ENCODE measurements at regions not wholly inside any gene's neighbourhood (a gene's known extent, or its start where the extent isn't known, plus 50 kb on each side); places are given as distances from the start of the nearest gene placed in this dataset.

DNA sequence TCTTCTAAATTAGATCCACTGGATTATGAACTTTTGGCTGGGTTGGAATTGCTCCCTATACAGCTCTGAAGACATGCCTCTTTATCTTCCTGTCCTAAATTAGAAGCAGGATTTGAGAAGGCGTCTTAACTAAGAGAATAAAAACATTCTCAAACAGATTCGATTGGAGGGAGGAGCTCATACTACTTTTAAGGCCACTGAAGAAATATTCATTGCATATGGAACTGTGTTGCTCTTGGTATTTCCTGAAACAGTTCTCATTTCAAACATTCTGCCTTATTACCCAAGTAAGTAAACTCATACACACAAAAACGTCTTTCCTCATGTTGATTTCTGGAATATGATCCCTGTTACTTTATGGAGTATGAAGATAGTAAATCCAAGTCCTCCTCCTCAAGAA is 519.7 kb upstream of the CDH4 start:
- no peaks in the 10 kb centered on the region for H3K27me3 ChIP-seq (replicated peaks; ENCODE audit: insufficient read depth, low read length)

DNA sequence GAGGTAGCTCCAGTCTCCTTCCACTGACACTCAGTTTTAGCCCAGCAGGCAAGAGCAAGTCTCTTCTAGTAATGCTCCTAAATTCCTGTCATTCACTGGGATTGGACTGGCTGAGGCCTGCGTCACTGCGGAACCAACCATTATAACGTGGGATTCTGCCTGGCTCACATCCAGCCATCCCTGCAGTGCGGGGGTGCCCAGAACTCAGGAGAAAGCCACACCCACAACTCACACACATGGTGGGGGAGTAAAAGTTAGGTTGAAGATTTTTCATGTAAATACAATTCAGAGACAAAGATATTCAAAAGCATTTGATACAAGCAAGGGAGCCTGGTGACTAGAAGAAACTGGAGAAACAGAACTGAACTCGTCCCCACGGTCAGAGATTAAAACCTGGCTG is 504.0 kb upstream of the CDH4 start:
- TF ChIP-seq, protein P1, sequence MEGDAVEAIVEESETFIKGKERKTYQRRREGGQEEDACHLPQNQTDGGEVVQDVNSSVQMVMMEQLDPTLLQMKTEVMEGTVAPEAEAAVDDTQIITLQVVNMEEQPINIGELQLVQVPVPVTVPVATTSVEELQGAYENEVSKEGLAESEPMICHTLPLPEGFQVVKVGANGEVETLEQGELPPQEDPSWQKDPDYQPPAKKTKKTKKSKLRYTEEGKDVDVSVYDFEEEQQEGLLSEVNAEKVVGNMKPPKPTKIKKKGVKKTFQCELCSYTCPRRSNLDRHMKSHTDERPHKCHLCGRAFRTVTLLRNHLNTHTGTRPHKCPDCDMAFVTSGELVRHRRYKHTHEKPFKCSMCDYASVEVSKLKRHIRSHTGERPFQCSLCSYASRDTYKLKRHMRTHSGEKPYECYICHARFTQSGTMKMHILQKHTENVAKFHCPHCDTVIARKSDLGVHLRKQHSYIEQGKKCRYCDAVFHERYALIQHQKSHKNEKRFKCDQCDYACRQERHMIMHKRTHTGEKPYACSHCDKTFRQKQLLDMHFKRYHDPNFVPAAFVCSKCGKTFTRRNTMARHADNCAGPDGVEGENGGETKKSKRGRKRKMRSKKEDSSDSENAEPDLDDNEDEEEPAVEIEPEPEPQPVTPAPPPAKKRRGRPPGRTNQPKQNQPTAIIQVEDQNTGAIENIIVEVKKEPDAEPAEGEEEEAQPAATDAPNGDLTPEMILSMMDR (IDR thresholded peaks at IDR 0.05; ENCODE audit: low read length), result no peak
- TF ChIP-seq EZH2phosphoT487 (IDR thresholded peaks at IDR 0.05; ENCODE audit: low read length) (no peak), EZH2 (optimal IDR thresholded peaks at IDR 0.05; ENCODE audit: low read depth, low read length) (no peak)
- H3K27ac ChIP-seq (ENCODE audit: low read length), result no peak overlapping the region
- no peaks in the 10 kb centered on the region for H3K9me3 ChIP-seq (replicated peaks; ENCODE audit: insufficient read depth, low read length)
- H3K9ac ChIP-seq (ENCODE audit: low read length), result no peak overlapping the region
- no peaks in the 10 kb centered on the region for H3K27me3 ChIP-seq (replicated peaks; ENCODE audit: insufficient read depth, low read length)
- no peak overlapping the region for H3K4me2 ChIP-seq (ENCODE audit: low read depth, low read length)
- no peak overlapping the region for H3K4me3 ChIP-seq (ENCODE audit: low read length)
- no peaks in the 10 kb centered on the region for H3F3A ChIP-seq (ENCODE audit: insufficient read depth, low read length)
- no peaks in the 10 kb centered on the region for H3K4me1 ChIP-seq (ENCODE audit: low read length)
- no peaks in the 10 kb centered on the region for H3K36me3 ChIP-seq (replicated peaks; ENCODE audit: insufficient read depth, low read length)
- DNase-seq, result no peak
- H3K9me2 ChIP-seq (replicated peaks; ENCODE audit: insufficient read depth, low read length), result no peaks in the 10 kb centered on the region
- no peak overlapping the region for H2AFZ ChIP-seq (ENCODE audit: low read length)
- no peaks in the 10 kb centered on the region for H4K20me1 ChIP-seq (ENCODE audit: insufficient read depth, low read length)
- H3K79me2 ChIP-seq (ENCODE audit: low read length), result no peaks in the 10 kb centered on the region

More for the DNA sequence above, 519.7 kb upstream of the CDH4 start:
- H3K9me2 ChIP-seq (replicated peaks; ENCODE audit: insufficient read depth, low read length), result no peaks in the 10 kb centered on the region
- H3K9me3 ChIP-seq (replicated peaks; ENCODE audit: insufficient read depth, low read length), result no peaks in the 10 kb centered on the region
- H3K4me1 ChIP-seq (ENCODE audit: low read length), result no peaks in the 10 kb centered on the region
- TF ChIP-seq, protein P1 (IDR thresholded peaks at IDR 0.05; ENCODE audit: low read length), result no peak
- TF ChIP-seq EZH2phosphoT487 (IDR thresholded peaks at IDR 0.05; ENCODE audit: low read length) (no peak), EZH2 (optimal IDR thresholded peaks at IDR 0.05; ENCODE audit: low read depth, low read length) (no peak)
- no peaks in the 10 kb centered on the region for H3K79me2 ChIP-seq (ENCODE audit: low read length)
- no peak overlapping the region for H3K27ac ChIP-seq (ENCODE audit: low read length)
- no peaks in the 10 kb centered on the region for H4K20me1 ChIP-seq (ENCODE audit: insufficient read depth, low read length)
- H3F3A ChIP-seq (ENCODE audit: insufficient read depth, low read length), result no peaks in the 10 kb centered on the region
- DNase-seq, result no peak
- no peak overlapping the region for H3K4me2 ChIP-seq (ENCODE audit: low read depth, low read length)
- H3K9ac ChIP-seq (ENCODE audit: low read length), result no peak overlapping the region
- H3K36me3 ChIP-seq (replicated peaks; ENCODE audit: insufficient read depth, low read length), result no peaks in the 10 kb centered on the region
- no peak overlapping the region for H2AFZ ChIP-seq (ENCODE audit: low read length)
- H3K4me3 ChIP-seq (ENCODE audit: low read length), result no peak overlapping the region

DNA sequence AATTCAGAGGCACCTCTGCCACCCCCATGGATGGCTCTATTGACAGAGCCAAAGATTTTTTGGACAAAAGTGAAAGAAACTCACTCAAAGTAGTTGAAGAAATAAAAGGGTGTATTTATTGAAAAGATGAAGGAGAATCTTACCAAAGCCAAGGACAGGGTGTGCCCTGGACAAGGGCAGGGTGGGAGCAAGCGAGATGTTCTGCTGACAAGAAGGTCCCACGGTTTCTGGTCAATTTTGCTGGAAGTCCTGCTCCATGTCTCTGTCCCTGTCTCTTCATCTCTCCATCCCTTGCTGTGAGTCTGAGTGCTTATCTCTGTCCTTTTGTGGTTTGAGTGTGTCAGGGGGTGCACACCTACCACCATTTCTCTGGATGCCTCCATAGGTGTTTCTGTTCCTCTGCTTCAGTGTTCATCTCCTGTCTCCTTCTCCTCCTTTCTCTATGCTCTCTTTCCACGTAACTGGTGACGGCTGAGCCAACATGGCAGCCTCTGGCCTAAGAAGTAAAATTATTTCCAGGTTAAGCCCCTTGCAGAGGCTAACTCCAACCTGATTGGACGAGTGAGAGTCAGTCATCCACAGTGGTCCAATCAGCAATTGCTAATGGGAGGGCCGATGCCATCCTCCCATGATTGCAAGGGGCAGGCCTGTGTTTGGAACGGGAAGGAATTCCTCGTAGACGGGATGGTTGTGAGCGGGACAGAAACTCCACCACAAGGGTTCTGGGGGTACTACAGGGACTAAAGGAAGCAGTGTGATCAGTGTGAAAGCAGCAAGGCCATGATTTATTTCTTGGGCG is 502.1 kb upstream of the CDH4 start:
- no peaks in the 10 kb centered on the region for H3K4me1 ChIP-seq (ENCODE audit: low read length)
- no peaks in the 10 kb centered on the region for H3K9me2 ChIP-seq (replicated peaks; ENCODE audit: insufficient read depth, low read length)
- H3K4me2 ChIP-seq (ENCODE audit: low read depth, low read length), result no peak overlapping the region
- H2AFZ ChIP-seq (ENCODE audit: low read length), result no peak overlapping the region
- H3K4me3 ChIP-seq (ENCODE audit: low read length), result no peak overlapping the region
- no peaks in the 10 kb centered on the region for H3K36me3 ChIP-seq (replicated peaks; ENCODE audit: insufficient read depth, low read length)
- no peak overlapping the region for H3K9ac ChIP-seq (ENCODE audit: low read length)
- H3K27ac ChIP-seq (ENCODE audit: low read length), result no peak overlapping the region
- H4K20me1 ChIP-seq (ENCODE audit: insufficient read depth, low read length), result no peaks in the 10 kb centered on the region
- H3F3A ChIP-seq (ENCODE audit: insufficient read depth, low read length), result no peaks in the 10 kb centered on the region
- TF ChIP-seq, protein P1 (IDR thresholded peaks at IDR 0.05; ENCODE audit: low read length), result no peak
- no peak for TF ChIP-seq EZH2 (optimal IDR thresholded peaks at IDR 0.05; ENCODE audit: low read depth, low read length)
- no peak for TF ChIP-seq EZH2phosphoT487 (IDR thresholded peaks at IDR 0.05; ENCODE audit: low read length)
- no peaks in the 10 kb centered on the region for H3K79me2 ChIP-seq (ENCODE audit: low read length)
- no peaks in the 10 kb centered on the region for H3K9me3 ChIP-seq (replicated peaks; ENCODE audit: insufficient read depth, low read length)
- no peak for DNase-seq
- H3K27me3 ChIP-seq (replicated peaks; ENCODE audit: insufficient read depth, low read length), result no peaks in the 10 kb centered on the region
